Dendritic cell treated with granulocyte-macrophage colony-stimulating factor and Interleukin-4, amounts not matched to agents 40 ng/mL and 50 ng/mL, for 4 days (primary cell): ENCODE measurements at regions not wholly inside any gene's neighbourhood (a gene's known extent, or its start where the extent isn't known, plus 50 kb on each side); places are given as distances from the start of the nearest gene placed in this dataset.

ENCODE experiments used
- H3K27ac Mint-ChIP-seq: one replicate; pipeline ENCODE4 v1.8.0; 2022; ENCODE audit warnings: mild to moderate bottlenecking, mixed read lengths
- H3K27me3 Mint-ChIP-seq: one replicate; pipeline ENCODE4 v1.8.0; 2022; ENCODE audit warnings: mild to moderate bottlenecking, mixed read lengths
- H3K36me3 Mint-ChIP-seq: one replicate; pipeline ENCODE4 v1.8.0; 2022; ENCODE audit warnings: low read depth, mixed read lengths
- H3K4me1 Mint-ChIP-seq: one replicate; pipeline ENCODE4 v1.8.0; 2022; ENCODE audit warnings: low read depth, mixed read lengths
- H3K4me3 Mint-ChIP-seq: one replicate; pipeline ENCODE4 v1.8.0; 2022; ENCODE audit warnings: mild to moderate bottlenecking, moderate library complexity, mixed read lengths
- H3K9me3 Mint-ChIP-seq: one replicate; pipeline ENCODE4 v1.8.0; 2022; ENCODE audit warnings: mixed read lengths
- intact Hi-C: fragments of 100-400 bp; cut with micrococcal nuclease; formaldehyde crosslinking; loops from one replicate; pipeline ENCODE4 v1.15.0; 2022

- Mint-ChIP-seq H3K4me3 (no peak overlapping the region), H3K36me3 (no peaks in the 10 kb centered on the region), H3K4me1 (no peaks in the 10 kb centered on the region), H3K9me3 (peaks cover 9% of the 10 kb centered on the region), H3K27ac (no peak overlapping the region), H3K27me3 (no peaks in the 10 kb centered on the region)
- intact Hi-C loops: no loop called here
Measured at GRCh38 chr13:105506463-105506862, 1029.0 kb downstream of the EFNB2 start.

DNA sequence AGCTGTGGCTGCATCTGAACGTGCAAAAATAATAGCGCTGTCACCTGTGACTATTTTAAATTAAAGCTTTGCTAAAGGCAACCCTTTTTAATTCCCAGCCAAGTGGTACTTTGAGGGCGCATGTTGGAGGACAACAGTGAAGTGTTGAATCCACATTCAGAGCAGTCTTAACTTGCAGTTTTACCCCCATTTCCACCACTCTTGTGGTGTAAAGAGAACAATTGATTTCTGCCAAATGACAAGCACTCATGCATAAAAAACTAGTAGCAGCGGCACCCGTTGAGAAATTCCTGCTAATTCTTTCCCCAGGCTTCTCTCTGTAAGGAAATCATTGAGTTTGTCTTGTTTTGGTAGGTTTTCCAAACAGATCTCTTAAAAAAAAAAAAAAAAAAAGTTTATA, 1033.3 kb downstream of the EFNB2 start:
- Mint-ChIP-seq H3K27me3 (no peaks in the 10 kb centered on the region), H3K4me3 (no peak overlapping the region), H3K4me1 (no peaks in the 10 kb centered on the region), H3K36me3 (no peaks in the 10 kb centered on the region), H3K9me3 (peaks cover 11% of the 10 kb centered on the region), H3K27ac (no peak overlapping the region)
- intact Hi-C loops: no loop called here

- no peak overlapping the region for H3K4me3 Mint-ChIP-seq
- intact Hi-C loops: no loop called here
- no peaks in the 10 kb centered on the region for H3K4me1 Mint-ChIP-seq
- peaks cover 33% of the 10 kb centered on the region for H3K9me3 Mint-ChIP-seq
- H3K27ac Mint-ChIP-seq: no peak overlapping the region
- H3K27me3 Mint-ChIP-seq: no peaks in the 10 kb centered on the region
- H3K36me3 Mint-ChIP-seq: no peaks in the 10 kb centered on the region
Measured at GRCh38 chr13:105497597-105497996, 1037.9 kb downstream of the EFNB2 start.

GRCh38 chr13:105492216-105492615, 1043.2 kb downstream of the EFNB2 start:
- H3K27me3 Mint-ChIP-seq: no peaks in the 10 kb centered on the region
- no peaks in the 10 kb centered on the region for H3K36me3 Mint-ChIP-seq
- peaks cover 31% of the 10 kb centered on the region for H3K9me3 Mint-ChIP-seq
- intact Hi-C loops: no loop called here
- H3K4me3 Mint-ChIP-seq: no peak overlapping the region
- H3K4me1 Mint-ChIP-seq: no peaks in the 10 kb centered on the region
- H3K27ac Mint-ChIP-seq: no peak overlapping the region

DNA sequence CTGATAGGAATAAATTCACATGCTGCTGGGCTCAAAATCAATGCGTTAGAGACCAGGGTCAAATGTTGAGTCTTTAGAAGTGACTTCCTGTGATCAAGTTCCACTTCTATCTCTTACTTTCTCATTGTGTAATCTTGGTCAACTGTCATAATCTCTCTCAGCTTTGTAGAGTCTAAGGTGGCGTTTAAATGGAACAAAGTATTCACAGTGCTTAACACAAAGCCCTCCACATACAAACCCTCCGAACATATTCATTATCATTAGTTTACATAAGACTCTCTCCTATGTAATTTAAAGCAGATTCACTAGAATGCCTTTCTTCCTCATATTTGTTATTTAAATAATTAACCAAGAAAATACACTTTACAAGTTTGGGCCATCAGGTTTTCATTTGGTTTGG, 1044.1 kb downstream of the EFNB2 start:
- Mint-ChIP-seq H3K4me3 (no peak overlapping the region), H3K9me3 (peaks cover 32% of the 10 kb centered on the region)
- intact Hi-C loops: no loop called here

DNA sequence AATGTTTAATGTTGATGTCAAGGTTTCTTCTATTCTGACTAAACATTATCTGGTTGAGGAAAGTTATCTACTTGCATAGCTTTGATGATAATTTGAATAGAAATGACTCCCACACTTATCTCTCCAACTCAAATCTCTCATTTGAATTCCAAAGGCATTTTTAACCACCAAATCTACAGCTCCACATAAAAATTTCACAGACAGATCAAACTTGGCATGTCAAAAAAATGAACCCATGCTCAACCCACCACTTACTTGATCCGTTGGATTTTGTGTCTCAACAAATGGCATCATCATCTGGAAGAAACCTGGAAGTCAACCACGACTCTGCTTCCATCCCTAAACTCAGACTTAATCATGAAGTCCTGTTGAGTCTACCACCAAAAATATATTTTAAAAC, 1050.4 kb downstream of the EFNB2 start:
- no peaks in the 10 kb centered on the region for H3K4me1 Mint-ChIP-seq
- peaks cover 58% of the 10 kb centered on the region for H3K9me3 Mint-ChIP-seq
- no peaks in the 10 kb centered on the region for H3K36me3 Mint-ChIP-seq
- no peaks in the 10 kb centered on the region for H3K27me3 Mint-ChIP-seq
- H3K4me3 Mint-ChIP-seq: no peak overlapping the region
- H3K27ac Mint-ChIP-seq: no peak overlapping the region
- intact Hi-C loops: no loop called here

More for the DNA sequence above, 1044.1 kb downstream of the EFNB2 start:
- H3K27me3 Mint-ChIP-seq: no peaks in the 10 kb centered on the region
- no peaks in the 10 kb centered on the region for H3K36me3 Mint-ChIP-seq
- no peak overlapping the region for H3K27ac Mint-ChIP-seq
- H3K4me1 Mint-ChIP-seq: no peaks in the 10 kb centered on the region

GRCh38 chr13:105474983-105475610, 1060.4 kb downstream of the EFNB2 start:
- no peak overlapping the region for H3K4me3 Mint-ChIP-seq
- H3K4me1 Mint-ChIP-seq: no peaks in the 10 kb centered on the region
- intact Hi-C loops: no loop called here
- H3K36me3 Mint-ChIP-seq: no peaks in the 10 kb centered on the region
- H3K9me3 Mint-ChIP-seq: peaks cover 17% of the 10 kb centered on the region
- no peaks in the 10 kb centered on the region for H3K27me3 Mint-ChIP-seq
- H3K27ac Mint-ChIP-seq: no peak overlapping the region

DNA sequence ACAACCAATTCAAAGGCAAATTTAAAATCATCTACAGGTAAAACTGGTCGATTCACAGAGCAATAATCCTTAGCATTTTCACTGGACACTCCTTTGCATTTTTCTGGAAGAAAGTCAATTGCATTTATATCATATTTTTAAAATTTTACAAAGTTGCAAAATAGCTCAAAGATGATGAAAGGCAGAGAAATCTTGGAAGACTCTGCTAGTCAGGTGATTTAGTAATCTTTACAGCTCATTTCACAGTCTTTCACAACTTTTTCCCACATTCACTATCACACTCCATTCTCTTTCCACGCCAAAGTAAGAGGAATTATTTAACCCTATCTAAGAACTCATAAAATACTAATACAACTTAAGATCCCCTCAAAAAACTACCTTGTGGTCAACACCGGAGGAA, 1063.8 kb downstream of the EFNB2 start:
- no peak overlapping the region for H3K4me3 Mint-ChIP-seq
- H3K9me3 Mint-ChIP-seq: no peaks in the 10 kb centered on the region
- no peaks in the 10 kb centered on the region for H3K4me1 Mint-ChIP-seq
- no peak overlapping the region for H3K27ac Mint-ChIP-seq
- no peaks in the 10 kb centered on the region for H3K27me3 Mint-ChIP-seq
- intact Hi-C loops: no loop called here
- H3K36me3 Mint-ChIP-seq: no peaks in the 10 kb centered on the region

GRCh38 chr13:105466376-105466775, 1069.1 kb downstream of the EFNB2 start:
- Mint-ChIP-seq H3K9me3 (no peaks in the 10 kb centered on the region), H3K36me3 (no peaks in the 10 kb centered on the region), H3K27me3 (no peaks in the 10 kb centered on the region), H3K27ac (no peak overlapping the region), H3K4me1 (no peaks in the 10 kb centered on the region), H3K4me3 (no peak overlapping the region)
- intact Hi-C loops: no loop called here

- intact Hi-C loops: no loop called here
- no peaks in the 10 kb centered on the region for H3K27me3 Mint-ChIP-seq
Measured at GRCh38 chr13:105465745-105466144, 1069.7 kb downstream of the EFNB2 start, which contains the start of gene DAOA. DAOA (plus strand) TSS chr13:105466045.

GRCh38 chr13:105465251-105465650, 1070.2 kb downstream of the EFNB2 start:
- H3K27me3 Mint-ChIP-seq: no peaks in the 10 kb centered on the region
- no peaks in the 10 kb centered on the region for H3K36me3 Mint-ChIP-seq
- no peak overlapping the region for H3K4me3 Mint-ChIP-seq
- intact Hi-C loops: no loop called here
- no peaks in the 10 kb centered on the region for H3K4me1 Mint-ChIP-seq
- no peaks in the 10 kb centered on the region for H3K9me3 Mint-ChIP-seq
- no peak overlapping the region for H3K27ac Mint-ChIP-seq

More at GRCh38 chr13:105465745-105466144, 1069.7 kb downstream of the EFNB2 start, which contains the start of gene DAOA:
- Mint-ChIP-seq H3K9me3 (no peaks in the 10 kb centered on the region), H3K27ac (no peak within 1 kb of the TSS), H3K4me3 (no peak within 1 kb of the TSS), H3K36me3 (no peaks in the 10 kb centered on the region), H3K4me1 (no peaks in the 10 kb centered on the region)

- Mint-ChIP-seq H3K4me3 (no peak overlapping the region), H3K9me3 (no peaks in the 10 kb centered on the region), H3K27me3 (no peaks in the 10 kb centered on the region), H3K36me3 (no peaks in the 10 kb centered on the region), H3K4me1 (no peaks in the 10 kb centered on the region), H3K27ac (no peak overlapping the region)
- intact Hi-C loops: no loop called here
Measured at GRCh38 chr13:105464249-105464648, 1071.2 kb downstream of the EFNB2 start.

DNA sequence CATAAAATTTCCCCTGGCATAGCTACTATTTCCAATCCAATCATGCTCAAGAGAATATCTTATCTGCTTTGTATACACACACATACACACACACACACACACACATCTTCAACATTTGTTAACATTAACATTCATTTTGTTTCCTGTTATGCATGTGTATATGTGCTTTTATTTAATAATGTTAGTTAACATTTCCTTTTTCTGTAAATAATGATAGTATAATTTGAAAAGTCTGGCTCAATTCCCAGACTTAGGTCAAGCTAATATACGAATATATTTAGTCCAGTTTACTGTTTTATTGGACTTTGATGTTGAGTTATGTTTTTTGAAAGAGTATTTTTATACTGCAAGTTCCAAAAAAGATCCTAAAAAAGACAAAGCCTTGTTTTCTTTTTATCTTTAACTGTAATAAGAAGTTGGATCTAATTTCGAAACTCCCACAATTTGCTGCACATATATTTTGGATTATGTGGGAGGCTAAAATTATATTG, 1072.4 kb downstream of the EFNB2 start:
- Mint-ChIP-seq H3K27ac (no peak overlapping the region), H3K27me3 (no peaks in the 10 kb centered on the region), H3K4me1 (no peaks in the 10 kb centered on the region), H3K9me3 (no peaks in the 10 kb centered on the region), H3K4me3 (no peak overlapping the region), H3K36me3 (no peaks in the 10 kb centered on the region)
- intact Hi-C loops: no loop called here

GRCh38 chr13:105462098-105462497, 1073.4 kb downstream of the EFNB2 start:
- H3K4me1 Mint-ChIP-seq: no peaks in the 10 kb centered on the region
- intact Hi-C loops: no loop called here
- no peaks in the 10 kb centered on the region for H3K36me3 Mint-ChIP-seq
- no peaks in the 10 kb centered on the region for H3K27me3 Mint-ChIP-seq
- H3K4me3 Mint-ChIP-seq: no peak overlapping the region
- no peaks in the 10 kb centered on the region for H3K9me3 Mint-ChIP-seq
- H3K27ac Mint-ChIP-seq: no peak overlapping the region

DNA sequence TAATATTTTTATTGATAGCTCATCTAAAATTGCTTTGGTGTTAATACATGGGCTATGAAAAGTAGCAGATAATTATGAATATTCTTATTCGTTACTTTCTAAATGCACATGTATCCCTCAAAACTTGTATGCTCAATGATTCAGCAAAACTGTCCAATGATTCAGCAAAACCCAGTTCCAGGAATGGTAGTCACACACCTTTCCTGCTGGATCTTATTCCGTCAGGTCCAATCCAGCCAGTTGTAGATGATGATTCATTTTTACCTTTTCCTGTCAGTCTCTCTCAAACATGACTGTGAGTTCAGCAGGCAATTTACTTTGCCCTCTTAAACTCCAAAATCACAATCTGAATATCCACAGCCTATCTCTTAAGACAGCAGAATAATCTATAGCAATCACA, 1082.6 kb downstream of the EFNB2 start:
- Mint-ChIP-seq H3K36me3 (no peaks in the 10 kb centered on the region), H3K9me3 (peaks cover 25% of the 10 kb centered on the region), H3K4me3 (no peak overlapping the region), H3K27ac (no peak overlapping the region), H3K27me3 (no peaks in the 10 kb centered on the region), H3K4me1 (no peaks in the 10 kb centered on the region)
- intact Hi-C loops: no loop called here
